Parathyroid adenoma (tissue), 2 donors: ENCODE measurements at regions not wholly inside any gene's neighbourhood (a gene's known extent, or its start where the extent isn't known, plus 50 kb on each side); places are given as distances from the start of the nearest gene placed in this dataset.

Experiments
- H2AFZ ChIP-seq: fragments of 300-600 bp; sonication (generic); one replicate; pipeline ENCODE4 v1.7.0; 2017; ENCODE audit warnings: antibody characterized with exemption, mild to moderate bottlenecking
- H3K27ac ChIP-seq: fragments of 300-600 bp; sonication (generic); one replicate; pipeline ENCODE4 v1.7.0; 2017
- H3K27me3 ChIP-seq: fragments of 300-600 bp; sonication (generic); one replicate; pipeline ENCODE4 v1.7.0; 2017; ENCODE audit warnings: low read length; ENCODE audit not compliant: control insufficient read depth, insufficient read depth
- H3K36me3 ChIP-seq: fragments of 300-600 bp; sonication (generic); one replicate; pipeline ENCODE4 v1.7.0; 2017; ENCODE audit warnings: low read length; ENCODE audit not compliant: control insufficient read depth, insufficient read depth
- H3K4me1 ChIP-seq: fragments of 300-600 bp; sonication (generic); one replicate; pipeline ENCODE4 v1.7.0; 2017; ENCODE audit warnings: control low read depth
- H3K4me2 ChIP-seq: fragments of 300-600 bp; sonication (generic); one replicate; pipeline ENCODE4 v1.7.0; 2017; ENCODE audit warnings: low read length
- H3K4me3 ChIP-seq: fragments of 300-600 bp; sonication (generic); one replicate; pipeline ENCODE4 v1.7.0; 2017; ENCODE audit warnings: low read depth, low read length
- H3K79me2 ChIP-seq: fragments of 300-600 bp; sonication (generic); one replicate; pipeline ENCODE4 v1.7.0; 2017; ENCODE audit warnings: control low read depth
- H3K9ac ChIP-seq: fragments of 300-600 bp; sonication (generic); one replicate; pipeline ENCODE4 v1.7.0; 2017; ENCODE audit warnings: mild to moderate bottlenecking
- H3K9me3 ChIP-seq: fragments of 300-600 bp; sonication (generic); one replicate; pipeline ENCODE4 v1.7.0; 2017; ENCODE audit warnings: low read length; ENCODE audit not compliant: control insufficient read depth
- CTCF ChIP-seq: fragments of 300-600 bp; sonication (generic); IDR thresholded peaks from one replicate; pipeline ENCODE4 v1.7.0; 2017; ENCODE audit warnings: antibody characterized with exemption, mild to moderate bottlenecking
- donor health status: primary hyperparathyroidism.

- no peak overlapping the region for H3K27ac ChIP-seq
These were observed 829.4 kb downstream of the EPHA7 start for GRCh38 chr6:92589996-92590395.

GRCh38 chr6:92588148-92588547 is 831.2 kb downstream of the EPHA7 start:
- H3K4me2 ChIP-seq, result no peak overlapping the region
- H3K27me3 ChIP-seq, result no peaks in the 10 kb centered on the region
- no peaks in the 10 kb centered on the region for H3K79me2 ChIP-seq
- no peaks in the 10 kb centered on the region for H3K36me3 ChIP-seq
- no peaks in the 10 kb centered on the region for H3K4me1 ChIP-seq
- H2AFZ ChIP-seq, result no peak overlapping the region
- H3K9ac ChIP-seq, result no peak overlapping the region
- H3K27ac ChIP-seq, result no peak overlapping the region
- no peaks in the 10 kb centered on the region for H3K9me3 ChIP-seq
- H3K4me3 ChIP-seq, result no peak overlapping the region
- TF ChIP-seq CTCF, result no peak

More at GRCh38 chr6:92589996-92590395, 829.4 kb downstream of the EPHA7 start:
- Histone ChIP-seq H3K4me3 (no peak overlapping the region), H3K4me2 (no peak overlapping the region), H3K9me3 (no peaks in the 10 kb centered on the region), H3K4me1 (no peaks in the 10 kb centered on the region), H3K9ac (no peak overlapping the region), H3K27me3 (no peaks in the 10 kb centered on the region), H3K79me2 (no peaks in the 10 kb centered on the region), H2AFZ (no peak overlapping the region), H3K36me3 (no peaks in the 10 kb centered on the region)
- TF ChIP-seq CTCF, result no peak

GRCh38 chr6:92587525-92587924 is 831.8 kb downstream of the EPHA7 start:
- Histone ChIP-seq H3K4me2 (no peak overlapping the region), H2AFZ (no peak overlapping the region), H3K4me3 (no peak overlapping the region), H3K27me3 (no peaks in the 10 kb centered on the region), H3K9ac (no peak overlapping the region), H3K27ac (no peak overlapping the region), H3K79me2 (no peaks in the 10 kb centered on the region), H3K36me3 (no peaks in the 10 kb centered on the region), H3K4me1 (no peaks in the 10 kb centered on the region), H3K9me3 (no peaks in the 10 kb centered on the region)
- no peak for TF ChIP-seq CTCF

GRCh38 chr6:92586236-92586977 is 833.0 kb downstream of the EPHA7 start:
- Histone ChIP-seq H2AFZ (no peak overlapping the region), H3K79me2 (no peaks in the 10 kb centered on the region), H3K27me3 (no peaks in the 10 kb centered on the region), H3K36me3 (no peaks in the 10 kb centered on the region), H3K9ac (no peak overlapping the region), H3K4me1 (no peaks in the 10 kb centered on the region), H3K27ac (no peak overlapping the region), H3K9me3 (no peaks in the 10 kb centered on the region), H3K4me3 (no peak overlapping the region), H3K4me2 (no peak overlapping the region)
- TF ChIP-seq CTCF, result no peak

GRCh38 chr6:92582211-92582610 is 837.1 kb downstream of the EPHA7 start:
- Histone ChIP-seq H3K4me1 (no peaks in the 10 kb centered on the region), H3K27me3 (no peaks in the 10 kb centered on the region), H3K4me3 (no peak overlapping the region), H3K79me2 (no peaks in the 10 kb centered on the region), H3K36me3 (no peaks in the 10 kb centered on the region), H3K9ac (no peak overlapping the region), H3K27ac (no peak overlapping the region), H3K4me2 (no peak overlapping the region), H2AFZ (no peak overlapping the region), H3K9me3 (no peaks in the 10 kb centered on the region)
- TF ChIP-seq CTCF, result no peak
